DND-41 (cell line): ENCODE measurements at regions not wholly inside any gene's neighbourhood (a gene's known extent, or its start where the extent isn't known, plus 50 kb on each side); places are given as distances from the start of the nearest gene placed in this dataset.

ENCODE experiments used
- ATAC-seq: fragments of 200-7000 bp; cut with Tn5 transposase; 3 replicates; pipeline ENCODE4 v1.9.1; 2021; ENCODE audit warnings: low read depth; ENCODE audit not compliant: insufficient read depth
- DNase-seq: peaks from one replicate; pipeline ENCODE4 v3.0.0-alpha.2; 2020
- H2AFZ ChIP-seq: 2 replicates; pipeline ENCODE4 v1.6.0; 2012; ENCODE audit warnings: low read depth, low read length
- H3K27ac ChIP-seq: 2 replicates; pipeline ENCODE4 v1.5.1; 2012; ENCODE audit warnings: low read length, inconsistent platforms
- H3K27me3 ChIP-seq: fragments of 200-600 bp; sonication (generic); 2 replicates; pipeline ENCODE4 v1.6.0; 2012; ENCODE audit warnings: low read length, mild to moderate bottlenecking, inconsistent platforms; ENCODE audit not compliant: insufficient read depth, poor library complexity
- H3K36me3 ChIP-seq: 2 replicates; pipeline ENCODE4 v1.5.1; 2012; ENCODE audit warnings: low read length, inconsistent platforms; ENCODE audit not compliant: insufficient read depth
- H3K4me1 ChIP-seq: 2 replicates; pipeline ENCODE4 v1.5.1; 2012; ENCODE audit warnings: mild to moderate bottlenecking, low read length; ENCODE audit not compliant: insufficient read depth
- H3K4me2 ChIP-seq: 2 replicates; pipeline ENCODE4 v1.6.0; 2012; ENCODE audit warnings: mild to moderate bottlenecking, moderate library complexity, low read length, inconsistent platforms; ENCODE audit not compliant: insufficient read depth
- H3K4me3 ChIP-seq, 2 experiments: fragments of 200-600 bp in 1 of 2; shearing (Covaris generic) in 1 of 2; 2 replicates each; pipeline ENCODE4 v1.5.1; 2012 to 2016; ENCODE audit warnings: inconsistent platforms in 2 of 2, low read length in 2 of 2, mild to moderate bottlenecking in 2 of 2, low read depth in 1 of 2, moderate library complexity in 1 of 2
- H3K79me2 ChIP-seq: 2 replicates; pipeline ENCODE4 v1.6.0; 2012; ENCODE audit warnings: low read length, inconsistent platforms; ENCODE audit not compliant: insufficient read depth
- H3K9ac ChIP-seq: 2 replicates; pipeline ENCODE4 v1.6.0; 2012; ENCODE audit warnings: low read depth, mild to moderate bottlenecking, inconsistent platforms, low read length, moderate library complexity
- H3K9me3 ChIP-seq: 2 replicates; pipeline ENCODE4 v1.5.1; 2012; ENCODE audit warnings: low read length, moderate library complexity, mild to moderate bottlenecking, inconsistent platforms; ENCODE audit not compliant: insufficient read depth, severe bottlenecking
- H4K20me1 ChIP-seq: 2 replicates; pipeline ENCODE4 v1.6.0; 2012; ENCODE audit warnings: low read length; ENCODE audit not compliant: insufficient read depth
- CTCF ChIP-seq: IDR thresholded peaks from 2 replicates; pipeline ENCODE4 v1.5.1; 2012; ENCODE audit warnings: borderline replicate concordance, low read length, moderate library complexity, mild to moderate bottlenecking; ENCODE audit not compliant: poor library complexity, severe bottlenecking; ENCODE audit errors: extremely low read depth
- EZH2 ChIP-seq: IDR thresholded peaks from 3 replicates; pipeline ENCODE4 v1.6.1; 2012; ENCODE audit warnings: borderline replicate concordance, low read depth, mild to moderate bottlenecking, moderate library complexity, low read length, inconsistent platforms; ENCODE audit not compliant: severe bottlenecking

- H3K4me2 ChIP-seq: no peak overlapping the region
- no peaks in the 10 kb centered on the region for H4K20me1 ChIP-seq
- TF ChIP-seq CTCF (no peak), EZH2 (no peak)
- no peaks in the 10 kb centered on the region for H3K9me3 ChIP-seq
- DNase-seq (no peak), ATAC-seq (no peak)
- no peaks in the 10 kb centered on the region for H3K27me3 ChIP-seq
- no peak overlapping the region for H2AFZ ChIP-seq
- H3K9ac ChIP-seq: no peak overlapping the region
- no peak overlapping the region for H3K27ac ChIP-seq
- no peaks in the 10 kb centered on the region for H3K4me1 ChIP-seq
- no peaks in the 10 kb centered on the region for H3K36me3 ChIP-seq
- H3K4me3 ChIP-seq: no peak overlapping the region
- no peaks in the 10 kb centered on the region for H3K79me2 ChIP-seq
Measured at GRCh38 chr17:71881041-71881440, 239.8 kb upstream of the SOX9 start.

- H3K9ac ChIP-seq: no peak overlapping the region
- no peak for ATAC-seq
- TF ChIP-seq CTCF: no peak
- TF ChIP-seq EZH2: no peak
Measured at GRCh38 chr17:71881581-71881980, 239.2 kb upstream of the SOX9 start.

GRCh38 chr17:71883258-71883657 is 237.6 kb upstream of the SOX9 start:
- Histone ChIP-seq H3K4me3 (no peak overlapping the region), H3K9me3 (no peaks in the 10 kb centered on the region), H3K27ac (no peak overlapping the region), H3K36me3 (no peaks in the 10 kb centered on the region), H3K4me1 (no peaks in the 10 kb centered on the region), H3K4me2 (no peak overlapping the region), H2AFZ (no peak overlapping the region), H3K27me3 (no peaks in the 10 kb centered on the region), H3K9ac (no peak overlapping the region), H4K20me1 (no peaks in the 10 kb centered on the region), H3K79me2 (no peaks in the 10 kb centered on the region)
- ATAC-seq (no peak), DNase-seq (no peak)
- TF ChIP-seq EZH2 (no peak), CTCF (no peak)

More at GRCh38 chr17:71881581-71881980, 239.2 kb upstream of the SOX9 start:
- Histone ChIP-seq H3K36me3 (no peaks in the 10 kb centered on the region), H3K27me3 (no peaks in the 10 kb centered on the region), H3K79me2 (no peaks in the 10 kb centered on the region), H3K4me2 (no peak overlapping the region), H3K9me3 (no peaks in the 10 kb centered on the region), H2AFZ (no peak overlapping the region), H4K20me1 (no peaks in the 10 kb centered on the region), H3K4me1 (no peaks in the 10 kb centered on the region), H3K27ac (no peak overlapping the region), H3K4me3 (no peak overlapping the region)
- DNase-seq: no peak

GRCh38 chr17:71883845-71884244 is 237.0 kb upstream of the SOX9 start:
- ATAC-seq (no peak), DNase-seq (no peak)
- no peak overlapping the region for H3K4me3 ChIP-seq
- no peaks in the 10 kb centered on the region for H3K79me2 ChIP-seq
- H2AFZ ChIP-seq: no peak overlapping the region
- no peaks in the 10 kb centered on the region for H3K9me3 ChIP-seq
- H3K27ac ChIP-seq: no peak overlapping the region
- H3K4me2 ChIP-seq: no peak overlapping the region
- no peaks in the 10 kb centered on the region for H3K27me3 ChIP-seq
- H4K20me1 ChIP-seq: no peaks in the 10 kb centered on the region
- no peak overlapping the region for H3K9ac ChIP-seq
- no peaks in the 10 kb centered on the region for H3K4me1 ChIP-seq
- TF ChIP-seq CTCF (no peak), EZH2 (no peak)
- H3K36me3 ChIP-seq: no peaks in the 10 kb centered on the region
